A549 (cell line): ENCODE measurements at regions not wholly inside any gene's neighbourhood (a gene's known extent, or its start where the extent isn't known, plus 50 kb on each side); places are given as distances from the start of the nearest gene placed in this dataset.

Experiments
- ATAC-seq, 2 experiments: fragments of 200-7000 bp in 1 of 2; fragments of >200 bp in 1 of 2; cut with Nextera tagmentation in 1 of 2; cut with Tn5 transposase in 1 of 2; 3 replicates each; pipeline versions ENCODE4 v1.8.0 to v1.9.1; 2018 to 2020; ENCODE audit warnings: mild to moderate bottlenecking in 1 of 2, moderate library complexity in 1 of 2
- CTCF ChIA-PET: fragments of 300-600 bp; sonication (Branson Sonifier 250); formaldehyde crosslinking; extraction: SDS; loops from one replicate; lab custom pipeline; 2021; ENCODE audit warnings: antibody characterized with exemption, inconsistent platforms; lab: Yijun Ruan, JAX
- POLR2A ChIA-PET: fragments of 350-600 bp; formaldehyde crosslinking; extraction: SDS; loops from one replicate; lab custom pipeline; 2021; ENCODE audit warnings: antibody characterized with exemption, inconsistent platforms; lab: Yijun Ruan, JAX
- DNase-seq, 2 experiments: peaks; one replicate each; pipeline versions ENCODE4 v3.0.0 to v3.0.0-alpha.2; 2011 to 2016; ENCODE audit warnings: low read depth in 1 of 2, low spot score in 1 of 2
- FAIRE-seq: peaks from 2 replicates; lab custom pipeline; 2011; peaks lifted over from hg19 to GRCh38; lab: Jason Lieb, UNC
- H3K27ac ChIP-seq, 2 experiments: fragments of >200 bp; sonication (Bioruptor Twin); formaldehyde crosslinking; 3 replicates each; pipeline ENCODE4 v1.5.1; 2016 to 2017
- H3K4me1 ChIP-seq: fragments of >200 bp; sonication (Bioruptor Twin); formaldehyde crosslinking; 3 replicates; pipeline ENCODE4 v1.6.1; 2016
- H3K4me2 ChIP-seq: fragments of >200 bp; sonication (Bioruptor Twin); formaldehyde crosslinking; 3 replicates; pipeline ENCODE4 v1.6.1; 2016
- H3K4me3 ChIP-seq: fragments of >200 bp; sonication (Bioruptor Twin); formaldehyde crosslinking; 3 replicates; pipeline ENCODE4 v1.5.1; 2016
- H3K9me3 ChIP-seq: fragments of >200 bp; sonication (Bioruptor Twin); formaldehyde crosslinking; 3 replicates; pipeline ENCODE4 v1.6.1; 2016
- BHLHE40 ChIP-seq: IDR thresholded peaks from 2 replicates; pipeline ENCODE4 v1.6.1; 2012; ENCODE audit warnings: low read depth, low read length, inconsistent platforms
- CEBPB ChIP-seq, 2 experiments: fragments of >200 bp in 1 of 2; sonication (Bioruptor Twin) in 1 of 2; formaldehyde crosslinking in 1 of 2; IDR thresholded peaks; 2 replicates each; pipeline ENCODE4 v1.6.1; 2012 to 2016
- EHF ChIP-seq: fragments of 250-450 bp; sonication (Bioruptor Pico); IDR thresholded peaks from 2 replicates; pipeline ENCODE4 v1.5.0; 2020; ENCODE audit warnings: mild to moderate bottlenecking
- EHMT2 ChIP-seq: fragments of 200-600 bp; sonication (generic); IDR thresholded peaks from 2 replicates; pipeline ENCODE4 v1.6.1; 2016; ENCODE audit warnings: antibody characterized with exemption, low read depth, mild to moderate bottlenecking, moderate library complexity
- EP300 ChIP-seq, 2 experiments: fragments of >200 bp; sonication (Bioruptor Twin); formaldehyde crosslinking; IDR thresholded peaks; 2 replicates in 1 of 2; 3 replicates in 1 of 2; pipeline ENCODE4 v1.6.1; 2016 to 2017
- FOSB ChIP-seq: fragments of 250-450 bp; sonication (Bioruptor Pico); IDR thresholded peaks from 2 replicates; pipeline ENCODE4 v1.5.0; 2020; ENCODE audit warnings: mild to moderate bottlenecking, moderate library complexity
- FOSL2 ChIP-seq, 2 experiments: fragments of 450-650 bp in 1 of 2; fragments of >200 bp in 1 of 2; sonication (Bioruptor Twin) in 1 of 2; formaldehyde crosslinking; IDR thresholded peaks; 2 replicates each; pipeline versions ENCODE4 v1.5.0 to v1.6.1; 2016 to 2020; ENCODE audit warnings: mild to moderate bottlenecking in 1 of 2, moderate library complexity in 1 of 2
- FOXS1 ChIP-seq: fragments of 250-450 bp; sonication (Bioruptor Pico); IDR thresholded peaks from 2 replicates; pipeline ENCODE4 v1.5.0; 2020; ENCODE audit warnings: mild to moderate bottlenecking, moderate library complexity
- GATA3 ChIP-seq: IDR thresholded peaks from 2 replicates; pipeline ENCODE4 v1.6.1; 2012; ENCODE audit warnings: borderline replicate concordance
- HEYL ChIP-seq: fragments of 250-450 bp; sonication (Bioruptor Pico); IDR thresholded peaks from 2 replicates; pipeline ENCODE4 v1.8.0; 2021; ENCODE audit warnings: mild to moderate bottlenecking, moderate library complexity
- HOXB5 ChIP-seq: fragments of 250-450 bp; sonication (Bioruptor Pico); IDR thresholded peaks from 2 replicates; pipeline ENCODE4 v1.5.0; 2020; ENCODE audit warnings: mild to moderate bottlenecking, moderate library complexity
- KDM5A ChIP-seq: fragments of 200-600 bp; sonication (generic); IDR thresholded peaks from 2 replicates; pipeline ENCODE4 v1.6.1; 2016; ENCODE audit warnings: antibody characterized with exemption, mild to moderate bottlenecking
- MYC ChIP-seq: IDR thresholded peaks from 2 replicates; pipeline ENCODE4 v1.6.1; 2012; ENCODE audit warnings: mild to moderate bottlenecking, inconsistent platforms, low read length, improper control_type of control experiment, borderline replicate concordance
- NR3C1 ChIP-seq: fragments of >200 bp; sonication (Bioruptor Twin); formaldehyde crosslinking; IDR thresholded peaks from 3 replicates; pipeline ENCODE4 v1.6.1; 2017
- PBX3 ChIP-seq: IDR thresholded peaks from 2 replicates; pipeline ENCODE4 v1.6.1; 2012
- PHF8 ChIP-seq: fragments of 200-600 bp; sonication (generic); IDR thresholded peaks from 2 replicates; pipeline ENCODE4 v1.6.1; 2016; ENCODE audit warnings: low read depth, mild to moderate bottlenecking, antibody characterized with exemption, moderate library complexity, borderline replicate concordance
- POLR2A ChIP-seq: IDR thresholded peaks from 2 replicates; pipeline ENCODE4 v1.6.1; 2012; ENCODE audit warnings: mild to moderate bottlenecking, low read length
- POLR2AphosphoS2 ChIP-seq: conservative IDR thresholded peaks from 2 replicates; pipeline ENCODE4 v1.6.1; 2012; ENCODE audit warnings: low read length, improper control_type of control experiment, inconsistent platforms
- RAD21 ChIP-seq, 2 experiments: fragments of >200 bp in 1 of 2; sonication (Bioruptor Twin) in 1 of 2; formaldehyde crosslinking in 1 of 2; IDR thresholded peaks in 1 of 2; conservative IDR thresholded peaks in 1 of 2; 2 replicates in 1 of 2; 3 replicates in 1 of 2; pipeline ENCODE4 v1.6.1; 2012 to 2018; ENCODE audit warnings: inconsistent platforms in 1 of 2
- RNF2 ChIP-seq: fragments of 200-600 bp; sonication (generic); IDR thresholded peaks from 2 replicates; pipeline ENCODE4 v1.6.1; 2016; ENCODE audit warnings: low read depth, mild to moderate bottlenecking, antibody characterized with exemption, moderate library complexity, borderline replicate concordance
- SREBF2 ChIP-seq: fragments of 450-650 bp; IDR thresholded peaks from 2 replicates; pipeline ENCODE4 v1.6.1; 2014; ENCODE audit warnings: mild to moderate bottlenecking, moderate library complexity
- ZC3H11A ChIP-seq: fragments of 450-650 bp; IDR thresholded peaks from 2 replicates; pipeline ENCODE4 v1.6.1; 2014; ENCODE audit warnings: antibody characterized with exemption, mild to moderate bottlenecking
- ZSCAN20 ChIP-seq: fragments of 250-450 bp; sonication (Bioruptor Pico); IDR thresholded peaks from 2 replicates; pipeline ENCODE4 v1.8.0; 2022; ENCODE audit warnings: mild to moderate bottlenecking, moderate library complexity
- WGBS: methylation state at CpG from one replicate; pipeline ENCODE4 v1.1.6; 2017; ENCODE audit errors: missing lambda C conversion rate; 5-methylcytosine and 5-hydroxymethylcytosine counted together
- TF ChIP-seq, protein P1 (sequence below): IDR thresholded peaks from 2 replicates; pipeline ENCODE4 v1.6.1; 2012; ENCODE audit warnings: low read depth, borderline replicate concordance
- TF ChIP-seq, protein P2 (sequence below): fragments of 150-350 bp; IDR thresholded peaks from 2 replicates; pipeline ENCODE4 v1.6.1; 2014; ENCODE audit warnings: low read depth, mild to moderate bottlenecking, low read length

DNA sequence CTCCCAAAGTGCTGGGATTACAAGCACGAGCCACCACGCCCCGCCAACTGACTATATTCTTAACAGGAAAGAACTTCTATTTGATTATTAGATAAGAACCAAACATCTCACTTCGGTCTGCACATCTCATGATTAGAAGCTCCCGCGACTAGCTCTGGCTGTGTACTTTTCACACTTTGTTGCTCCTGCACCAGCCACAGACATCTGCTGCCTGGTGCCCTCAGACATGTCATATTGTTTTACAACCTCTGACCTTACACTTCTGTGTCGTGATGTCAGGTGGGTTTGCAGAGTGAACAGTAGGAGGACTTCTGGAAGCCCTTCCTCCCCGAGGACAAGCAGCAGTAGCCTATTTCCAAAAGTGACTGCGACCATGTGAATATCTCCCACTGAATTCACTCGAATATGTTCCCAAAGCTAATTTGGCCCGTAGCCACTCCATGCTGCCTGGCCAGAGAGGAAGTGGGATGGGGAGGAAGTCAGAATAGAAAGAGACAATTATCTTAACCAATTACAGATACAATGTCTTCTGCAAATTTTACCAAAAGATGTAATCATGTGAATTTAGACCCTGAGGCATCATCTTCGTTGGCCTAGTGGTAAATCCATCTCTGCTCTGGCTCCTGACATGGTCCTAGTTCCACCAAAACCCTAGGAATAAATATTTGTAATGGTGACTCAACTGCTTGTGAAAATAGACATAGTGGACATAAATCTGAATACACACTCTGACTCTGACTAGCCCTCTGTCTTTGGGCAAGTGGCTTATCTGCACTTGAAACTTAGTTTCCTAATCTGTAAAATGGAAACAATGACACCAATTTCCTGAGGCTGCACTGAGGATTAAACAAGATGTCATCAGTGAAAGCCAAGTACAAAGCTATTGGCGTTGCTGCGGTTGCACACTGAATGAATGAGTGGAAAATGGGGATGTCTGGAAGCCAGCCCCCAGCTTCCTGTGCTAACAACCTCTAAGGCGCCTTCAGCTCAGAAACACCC is 406.1 kb downstream of the LRATD1 start:
- Histone ChIP-seq H3K4me1 (no peaks in the 10 kb centered on the region), H3K4me3 (no peak overlapping the region), H3K27ac (no peak overlapping the region)
- CTCF ChIA-PET = no interaction called here
- TF ChIP-seq PBX3 (no peak), ZC3H11A (no peak), PHF8 (no peak), CEBPB (IDR thresholded peaks at IDR 0.05) (no peak), EHF (CRISPR knock-in tag) (no peak), POLR2A (no peak), RAD21 (conservative IDR thresholded peaks at IDR 0.05 in 1 of 2, IDR thresholded peaks at IDR 0.05 in 1 of 2) (no peak), MYC (no peak), POLR2AphosphoS2 (no peak), GATA3 (no peak), KDM5A (no peak), FOXS1 (CRISPR knock-in tag) (no peak), BHLHE40 (no peak), NR3C1 (no peak), HEYL (CRISPR knock-in tag) (no peak)
- TF ChIP-seq, protein P1, sequence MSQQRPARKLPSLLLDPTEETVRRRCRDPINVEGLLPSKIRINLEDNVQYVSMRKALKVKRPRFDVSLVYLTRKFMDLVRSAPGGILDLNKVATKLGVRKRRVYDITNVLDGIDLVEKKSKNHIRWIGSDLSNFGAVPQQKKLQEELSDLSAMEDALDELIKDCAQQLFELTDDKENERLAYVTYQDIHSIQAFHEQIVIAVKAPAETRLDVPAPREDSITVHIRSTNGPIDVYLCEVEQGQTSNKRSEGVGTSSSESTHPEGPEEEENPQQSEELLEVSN = no peak
- TF ChIP-seq, protein P2, sequence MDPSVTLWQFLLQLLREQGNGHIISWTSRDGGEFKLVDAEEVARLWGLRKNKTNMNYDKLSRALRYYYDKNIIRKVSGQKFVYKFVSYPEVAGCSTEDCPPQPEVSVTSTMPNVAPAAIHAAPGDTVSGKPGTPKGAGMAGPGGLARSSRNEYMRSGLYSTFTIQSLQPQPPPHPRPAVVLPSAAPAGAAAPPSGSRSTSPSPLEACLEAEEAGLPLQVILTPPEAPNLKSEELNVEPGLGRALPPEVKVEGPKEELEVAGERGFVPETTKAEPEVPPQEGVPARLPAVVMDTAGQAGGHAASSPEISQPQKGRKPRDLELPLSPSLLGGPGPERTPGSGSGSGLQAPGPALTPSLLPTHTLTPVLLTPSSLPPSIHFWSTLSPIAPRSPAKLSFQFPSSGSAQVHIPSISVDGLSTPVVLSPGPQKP = no peak
- TF ChIP-seq, all 56 proteins: peak for 0
- 33% methylated on average over 15 of the region's 15 CpGs for WGBS
- POLR2A ChIA-PET = no interaction called here
- FAIRE-seq (no peak), DNase-seq (no peak), ATAC-seq (no peak)
- no peaks in the 10 kb centered on the region for H3K9me3 ChIP-seq
- no peak overlapping the region for H3K4me2 ChIP-seq

DNA sequence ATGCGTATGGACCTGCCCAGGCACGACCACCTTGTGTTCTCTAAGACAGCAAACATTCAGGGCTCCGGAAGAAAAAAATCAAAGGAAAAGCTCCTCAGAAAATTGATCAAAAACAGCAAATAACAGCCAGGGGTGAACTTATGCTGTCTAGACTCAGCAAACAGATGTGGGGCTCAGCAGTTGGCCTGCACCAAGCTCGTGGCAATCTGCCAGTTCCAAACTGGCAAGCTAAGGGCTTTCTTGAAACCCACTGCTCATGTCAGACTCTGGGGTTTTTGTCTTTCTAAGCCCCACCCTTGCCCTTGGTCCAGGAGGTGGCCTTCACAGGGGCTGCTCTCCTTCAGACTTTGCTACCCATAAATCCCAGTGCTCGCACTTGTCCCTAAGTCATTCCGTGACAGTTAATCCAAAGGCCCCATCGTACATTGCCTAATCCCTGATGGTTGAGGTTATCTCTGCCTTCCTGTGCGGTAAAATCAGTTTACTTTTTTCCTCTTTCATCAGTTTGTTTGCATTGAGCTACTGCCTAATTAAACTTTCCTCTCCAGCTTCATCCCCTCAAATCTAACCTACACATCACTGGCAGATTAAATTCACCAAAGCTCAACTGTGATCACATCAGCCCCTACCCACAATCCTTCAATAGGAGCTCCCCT is 408.0 kb downstream of the LRATD1 start:
- H3K27ac ChIP-seq = no peak overlapping the region
- no peak overlapping the region for H3K4me2 ChIP-seq
- DNase-seq (no peak), ATAC-seq (no peak), FAIRE-seq (no peak)
- no peaks in the 10 kb centered on the region for H3K4me1 ChIP-seq
- 44% methylated on average over 8 of the region's 8 CpGs for WGBS
- TF ChIP-seq ZSCAN20 (CRISPR knock-in tag) (no peak), EHMT2 (no peak), SREBF2 (no peak), FOSB (no peak), PBX3 (no peak), GATA3 (no peak), KDM5A (no peak), ZC3H11A (no peak), HOXB5 (CRISPR knock-in tag) (no peak), MYC (no peak), RNF2 (no peak), FOSL2 (IDR thresholded peaks at IDR 0.05) (no peak), FOSL2 (CRISPR knock-in tag; IDR thresholded peaks at IDR 0.05) (no peak), EP300 (IDR thresholded peaks at IDR 0.05) (no peak)
- TF ChIP-seq, protein P2 = no peak
- CTCF ChIA-PET = no interaction called here
- POLR2A ChIA-PET = no interaction called here
- H3K9me3 ChIP-seq = no peaks in the 10 kb centered on the region
- no peak overlapping the region for H3K4me3 ChIP-seq
